K562 (cell line): ENCODE measurements at regions not wholly inside any gene's neighbourhood (a gene's known extent, or its start where the extent isn't known, plus 50 kb on each side); places are given as distances from the start of the nearest gene placed in this dataset.

Experiments
- ATAC-seq: fragments of 200-7000 bp; cut with Tn5 transposase; 3 replicates; pipeline ENCODE4 v1.9.1; 2020; ENCODE audit warnings: moderate library complexity
- BruUV-seq: library from RNA; stranded (reverse); fragments of 400-500 nt; replicated peaks from 2 replicates; lab custom pipeline; 2021; lab: Mats Ljungman, UMichigan
- CTCF ChIA-PET: fragments of 300-600 bp; formaldehyde crosslinking; extraction: SDS; loops from one replicate; lab custom pipeline; 2021; ENCODE audit warnings: low intra/inter-chr PET ratio; lab: Yijun Ruan, JAX
- POLR2A ChIA-PET: fragments of 300-600, 350-650 bp; sonication (Branson Sonifier 250); formaldehyde crosslinking; extraction: SDS; loops from one replicate; lab custom pipeline; 2021; ENCODE audit warnings: antibody characterized with exemption, inconsistent platforms; lab: Yijun Ruan, JAX
- DNase-seq, 4 experiments: peaks; one replicate each; pipeline versions ENCODE4 v3.0.0 to v3.0.0-alpha.2; 2011 to 2018; ENCODE audit warnings: low spot score in 3 of 4, mixed read lengths in 3 of 4; ENCODE audit errors: extremely low read depth in 1 of 4
- FAIRE-seq: peaks from 2 replicates; lab custom pipeline; 2011; peaks lifted over from hg19 to GRCh38; lab: Jason Lieb, UNC
- H2AFZ ChIP-seq: 2 replicates; pipeline ENCODE4 v1.6.0; 2011; ENCODE audit warnings: low read depth, low read length, control low read depth, inconsistent platforms
- H3K27ac ChIP-seq: fragments of 200-600 bp; 3 replicates; pipeline ENCODE4 v1.8.0; 2011; ENCODE audit warnings: low read depth, mild to moderate bottlenecking, control low read depth, inconsistent platforms, low read length, moderate library complexity, mixed read lengths; ENCODE audit errors: extremely low read depth
- H3K27me3 ChIP-seq, 2 experiments: fragments of 300-600 bp in 1 of 2; 2 replicates in 1 of 2; 3 replicates in 1 of 2; pipeline versions ENCODE4 v1.6.0 to v1.8.0; 2011; ENCODE audit warnings: inconsistent platforms in 2 of 2, low read length in 2 of 2, mild to moderate bottlenecking in 1 of 2, mixed read lengths in 1 of 2, moderate library complexity in 1 of 2; ENCODE audit not compliant: control insufficient read depth in 2 of 2, insufficient read depth in 2 of 2
- H3K36me3 ChIP-seq: fragments of 300-600 bp; 3 replicates; pipeline ENCODE4 v1.8.0; 2011; ENCODE audit warnings: mild to moderate bottlenecking, low read length, inconsistent platforms; ENCODE audit not compliant: control insufficient read depth, insufficient read depth
- H3K4me1 ChIP-seq, 2 experiments: fragments of 200-600 bp in 1 of 2; replicated peaks in 1 of 2; 2 replicates in 1 of 2; 3 replicates in 1 of 2; pipeline versions ENCODE4 v1.5.1 to v1.8.0; 2011; ENCODE audit warnings: inconsistent platforms in 2 of 2, low read length in 2 of 2, mild to moderate bottlenecking in 1 of 2, mixed read lengths in 1 of 2, moderate library complexity in 1 of 2; ENCODE audit not compliant: control insufficient read depth in 2 of 2, insufficient read depth in 2 of 2
- H3K4me2 ChIP-seq: 2 replicates; pipeline ENCODE4 v1.6.1; 2011; ENCODE audit warnings: low read length, control low read depth, inconsistent platforms, mixed read lengths; ENCODE audit not compliant: insufficient read depth
- H3K4me3 ChIP-seq: fragments of 200-600 bp; sonication (generic), shearing (Covaris generic); 2 replicates; pipeline ENCODE4 v1.5.1; 2016; ENCODE audit warnings: control low read depth, inconsistent platforms
- H3K79me2 ChIP-seq: fragments of 200-600 bp; 3 replicates; pipeline ENCODE4 v1.8.0; 2011; ENCODE audit warnings: low read length, inconsistent platforms; ENCODE audit not compliant: control insufficient read depth, insufficient read depth
- H3K9ac ChIP-seq, 2 experiments: 2 replicates each; pipeline versions ENCODE4 v1.6.0 to v1.6.1; 2011; ENCODE audit warnings: low read depth in 2 of 2, low read length in 2 of 2, control low read depth in 1 of 2, inconsistent platforms in 1 of 2, mild to moderate bottlenecking in 1 of 2, mixed read lengths in 1 of 2; ENCODE audit not compliant: insufficient read depth in 1 of 2
- H3K9me1 ChIP-seq: one replicate; pipeline ENCODE4 v1.6.0; 2011; ENCODE audit warnings: inconsistent platforms, mild to moderate bottlenecking, low read length, moderate library complexity; ENCODE audit not compliant: control insufficient read depth, insufficient read depth
- H3K9me3 ChIP-seq: replicated peaks from 2 replicates; pipeline ENCODE4 v1.5.1; 2011; ENCODE audit warnings: low read depth, low read length, inconsistent platforms; ENCODE audit not compliant: control insufficient read depth, insufficient read depth
- H4K20me1 ChIP-seq: replicated peaks from 2 replicates; pipeline ENCODE4 v1.6.1; 2011; ENCODE audit warnings: low read length, inconsistent platforms, mixed read lengths; ENCODE audit not compliant: control insufficient read depth, insufficient read depth
- ATF4 ChIP-seq: fragments of 450-650 bp; formaldehyde crosslinking; IDR thresholded peaks from 2 replicates; pipeline ENCODE4 v1.4.0; 2022; ENCODE audit warnings: mild to moderate bottlenecking, moderate library complexity
- EZH2 ChIP-seq: IDR thresholded peaks from 2 replicates; pipeline ENCODE4 v1.6.1; 2012; ENCODE audit warnings: low read depth, mild to moderate bottlenecking, inconsistent platforms, low read length, borderline replicate concordance
- GTF2E2 ChIP-seq: fragments of 200-800 bp; sonication (Bioruptor generic); IDR thresholded peaks from 2 replicates; pipeline ENCODE4 v1.6.1; 2016; ENCODE audit warnings: missing genetic modification characterization, missing compliant biosample characterization
- HINFP ChIP-seq: fragments of 450-650 bp; conservative IDR thresholded peaks from 2 replicates; pipeline ENCODE4 v1.6.1; 2016; ENCODE audit warnings: missing genetic modification characterization, low read depth, mild to moderate bottlenecking, control low read depth, missing compliant biosample characterization
- LCOR ChIP-seq: sonication (generic); formaldehyde crosslinking; IDR thresholded peaks from 2 replicates; pipeline ENCODE4 v1.8.0; 2022; ENCODE audit warnings: mild to moderate bottlenecking, missing genetic modification reagents
- MAZ ChIP-seq, 2 experiments: fragments of 450-650 bp in 1 of 2; sonication (generic) in 1 of 2; formaldehyde crosslinking; IDR thresholded peaks in 1 of 2; conservative IDR thresholded peaks in 1 of 2; 2 replicates each; pipeline versions ENCODE4 v1.4.0 to v1.5.0; 2020; ENCODE audit warnings: mild to moderate bottlenecking in 1 of 2, missing genetic modification reagents in 1 of 2
- MGA ChIP-seq: fragments of 450-650 bp; IDR thresholded peaks from 2 replicates; pipeline ENCODE4 v1.6.1; 2016; ENCODE audit warnings: mild to moderate bottlenecking, moderate library complexity
- MTA2 ChIP-seq: fragments of 450-650 bp; IDR thresholded peaks from 2 replicates; pipeline ENCODE4 v1.6.1; 2016; ENCODE audit warnings: low read depth
- ZNF644 ChIP-seq: fragments of 200-800 bp; sonication (Bioruptor generic); IDR thresholded peaks from 2 replicates; pipeline ENCODE4 v1.6.1; 2016; ENCODE audit warnings: low read depth, missing genetic modification characterization, missing compliant biosample characterization
- WGBS: fragments of 100-300 bp; shearing (Covaris generic); methylation state at CpG from one replicate; pipeline ENCODE4 v1.1.6; 2016; ENCODE audit warnings: low coverage, mixed read lengths; ENCODE audit not compliant: insufficient coverage; ENCODE audit errors: missing lambda C conversion rate; 5-methylcytosine and 5-hydroxymethylcytosine counted together
- in situ Hi-C: fragments of 300-500 bp; cut with MboI; formaldehyde crosslinking; loops from 4 replicates; pipeline ENCODE4 v1.15.0; 2018; ENCODE audit warnings: inconsistent platforms, mixed read lengths
- intact Hi-C: fragments of 100-400 bp; cut with micrococcal nuclease; formaldehyde crosslinking; loops from 2 replicates; pipeline ENCODE4 v1.14.2; 2022

GRCh38 chr11:128040603-128041002 lies 546.8 kb downstream of the ETS1 start:
- ATAC-seq, result no peak
- BruUV-seq, result no TSS peak
- Histone ChIP-seq H3K9me1 (no peaks in the 10 kb centered on the region), H3K9me3 (no peaks in the 10 kb centered on the region), H4K20me1 (no peaks in the 10 kb centered on the region), H2AFZ (no peak overlapping the region), H3K4me2 (no peak overlapping the region), H3K36me3 (no peaks in the 10 kb centered on the region), H3K9ac (no peak overlapping the region), H3K4me1 (no peaks in the 10 kb centered on the region), H3K4me3 (no peak overlapping the region), H3K79me2 (no peaks in the 10 kb centered on the region), H3K27me3 (no peaks in the 10 kb centered on the region), H3K27ac (no peak overlapping the region)
- POLR2A ChIA-PET, result no interaction called here
- no peak for DNase-seq
- in situ Hi-C loops (loop anchor here (25.0 kb wide), 2 partner anchors 597 to 797 kb away; no protein-coding TSS in a partner anchor), intact Hi-C loops (no loop called here)
- WGBS, result 0% methylated on average over 3 of the region's 3 CpGs
- FAIRE-seq, result no peak
- CTCF ChIA-PET, result no interaction called here
- TF ChIP-seq MTA2 (no peak), EZH2 (no peak), GTF2E2 (tag) (no peak), ATF4 (CRISPR knock-in tag) (no peak), MAZ (CRISPR knock-in tag; conservative IDR thresholded peaks at IDR 0.05 in 1 of 2, IDR thresholded peaks at IDR 0.05 in 1 of 2) (no peak), HINFP (tag) (no peak), ZNF644 (tag) (no peak), MGA (no peak), LCOR (CRISPR knock-in tag) (no peak)
